Neuron (in vitro differentiated cells): ENCODE measurements at regions not wholly inside any gene's neighbourhood (a gene's known extent, or its start where the extent isn't known, plus 50 kb on each side); places are given as distances from the start of the nearest gene placed in this dataset.

ENCODE experiments used
- H2AFZ ChIP-seq: one replicate; pipeline ENCODE4 v1.6.1; 2013; ENCODE audit warnings: low read depth, mild to moderate bottlenecking, inconsistent platforms, low read length, moderate library complexity
- H3K27me3 ChIP-seq: one replicate; pipeline ENCODE4 v1.6.1; 2013; ENCODE audit warnings: low read length; ENCODE audit not compliant: insufficient read depth
- H3K36me3 ChIP-seq: one replicate; pipeline ENCODE4 v1.6.1; 2013; ENCODE audit warnings: low read length; ENCODE audit not compliant: insufficient read depth
- H3K4me1 ChIP-seq: one replicate; pipeline ENCODE4 v1.6.1; 2013; ENCODE audit warnings: low read length; ENCODE audit not compliant: insufficient read depth
- H3K4me3 ChIP-seq: 2 replicates; pipeline ENCODE4 v1.5.1; 2013; ENCODE audit warnings: mild to moderate bottlenecking, low read length, moderate library complexity
- H3K9me3 ChIP-seq: one replicate; pipeline ENCODE4 v1.6.1; 2013; ENCODE audit warnings: low read length

DNA sequence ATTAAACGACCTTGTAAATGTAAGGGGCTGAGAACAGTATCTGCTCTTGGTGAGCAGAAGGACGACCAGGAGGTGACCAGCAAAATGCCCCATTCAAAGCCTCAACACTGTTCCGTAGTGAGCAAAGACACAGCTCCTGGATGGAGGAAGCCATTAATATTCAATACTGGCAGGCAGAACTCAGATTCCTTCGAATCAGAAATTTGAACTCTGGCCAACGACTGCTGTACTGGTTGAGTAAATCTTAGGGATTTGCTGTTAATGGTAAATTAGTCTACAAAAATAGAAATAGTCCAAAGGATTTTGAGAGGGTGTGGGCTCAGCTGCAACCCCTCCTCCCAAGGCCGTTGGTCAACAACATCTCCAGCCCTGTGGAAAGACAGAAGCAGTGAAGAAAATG is 130.5 kb upstream of the PFKP start:
- H3K4me1 ChIP-seq = no peaks in the 10 kb centered on the region
- no peak overlapping the region for H3K4me3 ChIP-seq
- no peaks in the 10 kb centered on the region for H3K27me3 ChIP-seq
- no peak overlapping the region for H2AFZ ChIP-seq
- no peaks in the 10 kb centered on the region for H3K9me3 ChIP-seq
- no peaks in the 10 kb centered on the region for H3K36me3 ChIP-seq

DNA sequence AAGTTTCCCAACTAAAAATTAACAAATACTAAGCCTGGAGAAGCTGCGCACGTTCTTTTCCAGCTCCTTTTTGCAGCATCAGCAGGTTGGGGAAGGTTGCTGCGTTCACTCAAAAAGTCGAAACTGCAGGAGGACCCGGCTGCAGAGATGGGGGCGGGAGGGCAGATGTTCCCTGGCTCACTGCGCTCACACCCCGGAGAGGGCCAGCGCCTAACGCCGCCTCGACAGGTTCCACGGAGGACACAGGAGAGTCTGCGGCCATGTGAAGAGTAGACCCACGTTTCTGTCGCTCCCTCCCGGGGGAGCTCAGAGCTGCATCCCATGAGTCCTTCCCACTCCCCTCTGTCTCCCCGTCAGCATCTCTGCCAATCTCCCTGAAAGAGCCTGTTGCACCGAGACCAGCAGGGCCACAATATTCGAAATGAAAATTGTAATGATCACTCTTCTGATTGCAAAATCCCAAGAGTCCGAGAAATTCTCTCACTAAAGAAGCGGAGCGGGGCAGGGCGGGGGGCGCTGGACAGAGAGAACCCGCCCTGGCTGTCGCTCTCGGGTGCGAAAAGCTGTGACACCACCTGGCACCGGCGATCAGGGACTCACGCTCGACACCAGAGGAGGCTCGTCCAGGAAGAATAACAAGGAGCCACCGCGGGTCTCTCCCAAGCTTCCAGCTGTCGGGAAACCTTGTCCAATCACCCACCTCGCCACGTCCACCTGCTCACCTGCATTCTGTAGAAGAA is 131.5 kb upstream of the PFKP start:
- no peaks in the 10 kb centered on the region for H3K9me3 ChIP-seq
- no peak overlapping the region for H2AFZ ChIP-seq
- H3K4me1 ChIP-seq = no peaks in the 10 kb centered on the region
- H3K4me3 ChIP-seq = no peak overlapping the region
- H3K27me3 ChIP-seq = no peaks in the 10 kb centered on the region
- no peaks in the 10 kb centered on the region for H3K36me3 ChIP-seq

DNA sequence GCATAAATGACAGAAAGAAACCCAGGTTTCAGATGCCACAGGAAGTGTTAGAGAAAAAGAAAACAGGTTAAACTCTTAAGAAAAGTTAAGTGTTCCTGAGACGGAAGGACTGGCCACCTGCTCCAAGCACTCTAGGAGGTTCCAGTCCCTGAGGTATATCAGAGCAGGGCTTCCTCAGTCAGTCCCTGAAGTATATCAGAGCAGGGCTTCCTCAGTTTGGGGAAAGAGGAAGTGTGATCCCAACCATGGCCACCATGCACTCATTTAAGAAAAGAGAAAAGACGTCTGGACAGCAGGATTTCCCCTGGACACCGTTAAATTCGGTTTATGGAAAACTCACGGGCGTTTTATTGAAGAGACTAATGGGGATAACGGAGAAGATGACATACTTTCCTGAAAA is 133.4 kb upstream of the PFKP start:
- Histone ChIP-seq H3K9me3 (no peaks in the 10 kb centered on the region), H3K4me3 (no peak overlapping the region), H3K4me1 (peaks cover 11% of the 10 kb centered on the region), H2AFZ (no peak overlapping the region), H3K36me3 (no peaks in the 10 kb centered on the region), H3K27me3 (no peaks in the 10 kb centered on the region)

DNA sequence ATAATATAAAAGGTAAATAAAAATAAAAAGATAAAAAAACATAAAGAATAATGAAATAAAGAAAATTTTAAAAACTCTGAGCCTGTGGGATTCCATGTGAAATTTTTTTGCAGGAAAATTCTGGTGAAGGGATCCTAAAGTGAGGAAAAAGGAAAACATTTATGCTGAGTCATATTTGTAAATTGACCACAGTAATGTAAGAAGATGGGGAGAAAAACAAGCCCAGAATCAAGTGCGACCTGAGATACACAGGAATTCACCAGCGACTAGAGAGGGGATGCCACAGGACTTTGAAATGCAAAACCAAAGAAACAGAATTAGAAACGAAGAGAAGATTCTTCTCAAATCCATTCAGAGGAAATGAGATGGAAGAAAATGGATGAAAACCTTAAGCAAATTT is 133.8 kb upstream of the PFKP start:
- Histone ChIP-seq H3K9me3 (no peaks in the 10 kb centered on the region), H2AFZ (no peak overlapping the region), H3K27me3 (no peaks in the 10 kb centered on the region), H3K4me3 (no peak overlapping the region), H3K36me3 (no peaks in the 10 kb centered on the region), H3K4me1 (peaks cover 12% of the 10 kb centered on the region)

DNA sequence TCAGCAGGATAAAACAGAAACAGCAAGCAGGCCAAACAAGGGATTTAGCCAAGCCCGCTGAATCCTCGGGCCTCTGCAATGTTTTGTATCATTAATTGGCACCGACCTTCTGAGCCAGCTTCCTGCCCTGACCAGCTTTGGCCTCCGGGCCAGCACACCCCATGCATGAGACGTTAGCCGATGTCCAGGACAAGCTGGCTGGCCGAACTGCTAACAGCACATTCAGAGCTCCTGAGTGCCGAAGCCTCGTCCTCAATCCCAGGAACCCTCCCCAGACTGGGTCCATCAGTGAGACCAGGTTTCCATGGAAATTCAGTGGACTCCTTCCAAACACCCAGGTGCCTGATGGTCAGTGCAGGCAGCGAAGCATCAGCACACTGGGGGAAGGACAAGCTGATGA is 134.3 kb upstream of the PFKP start:
- no peaks in the 10 kb centered on the region for H3K27me3 ChIP-seq
- no peaks in the 10 kb centered on the region for H3K9me3 ChIP-seq
- H3K4me3 ChIP-seq = no peak overlapping the region

DNA sequence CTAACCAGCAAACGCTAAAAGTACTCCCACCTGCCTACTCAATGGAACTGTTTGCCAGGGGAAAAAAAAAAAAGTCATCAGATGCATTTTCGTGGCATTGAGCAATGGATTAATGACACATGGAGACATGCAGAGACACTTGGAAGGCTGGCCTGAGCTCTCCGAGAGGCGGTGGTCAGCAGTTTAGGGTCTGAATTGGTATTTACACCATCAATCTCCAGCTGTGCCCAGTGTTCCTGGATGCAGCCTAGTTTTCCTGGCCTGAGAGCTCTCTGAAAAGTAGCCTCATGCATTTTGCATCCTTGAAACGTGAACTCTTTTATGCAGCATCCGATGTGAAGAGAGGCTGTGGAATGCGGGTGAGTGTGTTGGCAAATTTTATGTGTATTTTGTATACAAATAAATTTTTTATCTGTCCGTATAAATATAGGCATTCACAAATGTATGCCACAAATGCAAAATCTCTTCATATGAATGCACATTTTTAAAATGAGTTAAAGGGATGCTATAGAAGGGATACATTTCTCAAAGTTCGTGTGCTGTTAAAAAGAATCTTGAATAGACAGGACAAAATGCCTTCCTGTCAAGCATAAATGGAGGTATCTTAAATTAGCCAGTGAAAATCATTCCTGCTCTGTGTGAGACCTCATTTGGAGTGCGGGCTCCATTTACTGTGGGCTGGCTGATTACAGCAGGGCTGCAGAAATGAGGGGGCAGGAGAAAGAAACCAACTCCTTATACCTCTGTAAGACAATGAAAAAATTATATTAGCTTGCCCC is 137.7 kb upstream of the PFKP start:
- Histone ChIP-seq H3K27me3 (no peaks in the 10 kb centered on the region), H3K36me3 (no peaks in the 10 kb centered on the region), H3K9me3 (no peaks in the 10 kb centered on the region), H2AFZ (no peak overlapping the region), H3K4me1 (peaks cover 12% of the 10 kb centered on the region), H3K4me3 (no peak overlapping the region)

More for the DNA sequence above, 134.3 kb upstream of the PFKP start:
- Histone ChIP-seq H3K4me1 (peaks cover 12% of the 10 kb centered on the region), H2AFZ (no peak overlapping the region), H3K36me3 (no peaks in the 10 kb centered on the region)

DNA sequence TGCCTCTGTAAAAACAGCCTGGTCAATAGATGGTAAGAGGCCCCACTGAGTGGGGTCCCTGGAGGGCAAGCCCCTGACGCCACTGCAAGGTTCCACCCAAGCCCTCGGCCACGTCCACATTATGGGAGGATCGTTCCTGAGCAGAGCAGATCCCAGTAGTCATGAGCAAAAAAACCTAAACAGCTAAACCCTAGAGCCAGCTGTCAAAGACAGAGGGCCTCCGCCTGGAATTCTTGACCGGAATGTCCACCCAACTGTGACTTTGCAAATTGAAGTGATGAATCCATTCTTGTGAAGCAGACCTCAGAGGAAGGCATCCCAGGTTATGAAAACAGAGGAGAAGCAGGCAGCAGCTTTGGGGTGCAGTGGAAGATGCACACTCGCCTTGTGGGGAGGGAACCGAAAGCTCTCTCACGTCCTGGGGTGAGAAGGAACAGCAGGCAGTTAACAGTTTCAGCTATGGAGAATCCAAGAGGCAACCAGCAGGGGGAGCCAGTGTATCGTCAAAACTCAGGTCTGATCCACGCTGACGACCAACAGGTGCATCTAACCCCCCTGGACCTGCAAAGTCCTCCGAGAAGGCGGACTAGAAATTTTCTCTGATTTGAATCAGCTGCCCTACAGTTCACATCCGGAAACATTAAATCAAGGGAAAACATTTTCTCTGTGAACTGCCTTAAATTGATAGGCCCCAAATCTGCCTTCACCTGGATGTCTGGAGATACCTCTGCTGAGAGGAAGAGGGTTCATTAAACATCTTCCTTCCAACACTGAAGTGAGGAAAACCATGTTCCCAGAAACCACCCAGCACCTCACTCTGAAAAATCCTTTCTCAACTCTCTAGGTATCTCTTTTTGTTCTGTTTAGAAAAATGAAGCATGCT is 139.1 kb upstream of the PFKP start:
- Histone ChIP-seq H3K9me3 (no peaks in the 10 kb centered on the region), H3K27me3 (no peaks in the 10 kb centered on the region), H2AFZ (no peak overlapping the region)

DNA sequence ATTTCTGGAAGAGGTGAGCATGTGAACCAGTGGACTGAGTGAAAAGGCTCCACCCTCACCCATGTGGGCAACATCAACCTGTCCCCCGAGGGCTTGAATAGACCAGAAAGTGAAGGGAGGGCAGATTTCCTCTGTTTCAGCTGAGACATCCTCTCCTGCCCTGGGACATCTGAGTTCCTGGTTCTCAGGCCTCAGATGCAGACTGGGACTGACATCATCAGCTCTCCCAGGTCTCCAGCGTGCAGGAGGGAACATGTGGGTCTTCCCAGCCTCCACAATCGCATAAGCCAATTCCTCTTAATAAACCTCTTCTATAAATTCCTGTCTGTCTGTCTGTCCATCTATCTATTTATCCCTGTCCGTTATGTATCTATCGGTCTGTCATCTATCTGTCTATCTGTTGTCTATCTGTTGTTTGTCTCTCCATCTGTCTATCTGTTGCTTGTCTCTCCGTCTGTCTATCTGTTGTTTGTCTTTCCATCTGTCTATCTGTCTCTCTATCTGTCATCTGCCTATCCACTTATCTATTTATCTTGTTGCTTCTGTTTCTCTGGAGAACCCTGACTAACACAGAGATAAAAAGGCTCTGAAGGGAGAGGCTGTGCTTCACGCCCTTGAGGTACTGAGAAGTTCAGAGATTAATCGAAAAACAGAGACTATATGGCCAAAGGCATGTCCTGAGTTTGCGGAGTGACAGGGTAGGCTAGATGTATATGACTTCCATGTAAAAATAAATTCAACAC is 140.3 kb upstream of the PFKP start:
- H3K4me3 ChIP-seq = no peak overlapping the region
- no peaks in the 10 kb centered on the region for H3K36me3 ChIP-seq
- no peaks in the 10 kb centered on the region for H3K27me3 ChIP-seq
- no peaks in the 10 kb centered on the region for H3K9me3 ChIP-seq
- H3K4me1 ChIP-seq = peaks cover 12% of the 10 kb centered on the region
- no peak overlapping the region for H2AFZ ChIP-seq

More for the DNA sequence above, 139.1 kb upstream of the PFKP start:
- Histone ChIP-seq H3K4me1 (peaks cover 12% of the 10 kb centered on the region), H3K36me3 (no peaks in the 10 kb centered on the region), H3K4me3 (no peak overlapping the region)

DNA sequence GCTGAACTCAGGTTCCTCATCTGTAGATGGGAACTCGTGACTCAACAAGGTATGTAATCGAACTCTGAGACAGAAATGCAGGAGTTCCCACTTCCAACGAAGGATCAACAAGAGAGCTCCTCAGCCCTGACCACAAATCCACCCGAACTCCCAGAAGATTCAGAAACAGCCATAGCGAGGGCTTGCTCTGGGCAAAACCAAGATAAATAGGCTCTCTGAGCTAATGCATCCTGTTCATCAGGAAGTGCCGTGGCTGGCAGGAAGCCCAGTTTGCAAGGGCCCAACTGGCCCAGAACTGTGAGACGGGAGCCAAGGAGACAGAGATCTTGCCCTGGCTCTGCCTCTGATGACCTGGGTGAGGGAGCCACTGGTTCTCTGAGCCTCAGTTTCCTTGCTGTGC is 141.7 kb upstream of the PFKP start:
- no peak overlapping the region for H3K4me3 ChIP-seq
- H3K4me1 ChIP-seq = peaks cover 12% of the 10 kb centered on the region
- H2AFZ ChIP-seq = no peak overlapping the region
- H3K36me3 ChIP-seq = no peaks in the 10 kb centered on the region
- H3K27me3 ChIP-seq = no peaks in the 10 kb centered on the region
- no peaks in the 10 kb centered on the region for H3K9me3 ChIP-seq

DNA sequence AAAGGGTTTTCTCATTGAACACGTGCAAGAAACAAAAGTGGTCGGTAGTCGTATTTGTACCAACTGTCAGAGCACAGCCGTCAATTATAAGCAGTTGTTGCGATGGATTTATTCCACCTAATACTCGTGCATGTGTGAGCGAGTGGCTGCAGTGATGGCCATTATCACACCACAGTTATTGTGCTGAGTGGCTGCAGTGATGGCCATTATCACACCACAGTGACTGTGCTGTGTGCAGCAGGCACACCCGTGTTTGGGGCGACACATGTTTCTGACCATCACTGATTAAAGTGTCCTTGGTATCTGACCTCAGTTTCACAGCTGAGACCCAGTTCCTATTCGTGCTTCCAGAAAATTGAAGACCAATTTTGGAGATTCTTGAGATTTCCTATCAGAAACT is 142.9 kb upstream of the PFKP start:
- no peaks in the 10 kb centered on the region for H3K9me3 ChIP-seq
- peaks cover 7% of the 10 kb centered on the region for H3K4me1 ChIP-seq

DNA sequence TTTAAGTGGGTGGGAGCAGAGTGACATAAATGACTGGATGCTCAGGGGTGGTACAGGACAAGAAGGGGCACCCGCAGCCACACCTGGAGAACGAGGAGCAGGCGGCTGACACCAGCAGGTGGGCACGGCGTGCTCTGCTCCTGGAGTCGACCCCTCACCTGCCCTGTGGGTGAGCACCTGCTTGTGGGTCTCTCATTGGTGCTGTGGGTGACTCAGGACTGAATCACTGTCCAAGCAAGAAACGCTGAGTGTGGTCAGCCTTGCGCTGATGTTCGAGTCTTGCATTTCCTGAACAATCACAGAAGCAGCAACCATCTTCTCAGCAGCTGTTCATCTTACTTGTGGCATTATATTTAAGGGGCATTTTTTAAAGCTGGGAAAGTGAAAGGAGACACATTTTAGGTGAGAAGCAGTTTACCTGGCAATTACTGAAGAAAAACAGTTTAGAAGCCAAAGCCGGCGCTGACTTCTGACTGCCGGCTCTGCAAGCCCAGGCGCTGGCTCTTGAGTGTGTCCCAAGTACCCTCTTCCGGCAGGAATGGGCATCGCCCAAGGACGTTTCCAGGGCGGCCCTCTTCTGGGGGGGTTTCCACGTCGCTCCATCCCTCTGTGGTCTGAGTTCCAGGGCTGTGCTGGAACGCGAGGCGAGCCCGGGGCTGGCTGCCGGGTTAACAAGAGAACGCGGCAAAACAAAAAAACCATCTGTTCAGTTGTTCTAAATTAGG is 145.2 kb upstream of the PFKP start:
- Histone ChIP-seq H2AFZ (no peak overlapping the region), H3K27me3 (no peaks in the 10 kb centered on the region), H3K4me1 (no peaks in the 10 kb centered on the region), H3K4me3 (no peak overlapping the region), H3K36me3 (no peaks in the 10 kb centered on the region), H3K9me3 (no peaks in the 10 kb centered on the region)

More for the DNA sequence above, 142.9 kb upstream of the PFKP start:
- Histone ChIP-seq H2AFZ (no peak overlapping the region), H3K4me3 (no peak overlapping the region), H3K27me3 (no peaks in the 10 kb centered on the region), H3K36me3 (no peaks in the 10 kb centered on the region)

DNA sequence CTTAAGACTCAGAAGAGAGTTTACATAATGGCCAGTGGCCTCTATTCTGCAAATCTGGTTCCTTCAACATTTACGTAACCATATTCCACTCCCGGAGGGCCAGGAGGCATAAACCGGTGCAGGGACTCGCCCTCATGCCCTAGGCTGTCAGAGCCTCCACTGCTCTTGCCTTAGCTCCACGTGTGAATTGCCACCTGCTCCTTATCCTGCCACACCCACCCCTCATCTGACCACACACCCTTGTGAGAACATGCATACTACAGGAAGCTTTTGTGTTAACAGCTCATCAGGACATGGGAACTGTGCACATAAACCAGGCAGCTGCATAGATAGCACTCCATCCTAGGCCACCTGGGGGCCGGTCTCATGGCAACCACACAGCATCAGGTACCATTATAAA is 146.7 kb upstream of the PFKP start:
- no peak overlapping the region for H2AFZ ChIP-seq
- H3K4me1 ChIP-seq = no peaks in the 10 kb centered on the region
- H3K4me3 ChIP-seq = no peak overlapping the region
- H3K36me3 ChIP-seq = no peaks in the 10 kb centered on the region
- no peaks in the 10 kb centered on the region for H3K9me3 ChIP-seq
- H3K27me3 ChIP-seq = no peaks in the 10 kb centered on the region
